SK-N-SH treated with all-trans-retinoic acid at 6 μM for 48 hours (cell line): ENCODE measurements at regions not wholly inside any gene's neighbourhood (a gene's known extent, or its start where the extent isn't known, plus 50 kb on each side); places are given as distances from the start of the nearest gene placed in this dataset.

Experiments
- PPARA ChIP-seq: fragments of 250-450 bp; sonication (Bioruptor Pico); IDR thresholded peaks from 2 replicates; pipeline ENCODE4 v1.5.0; 2020; ENCODE audit warnings: mild to moderate bottlenecking, borderline replicate concordance
- RARB ChIP-seq: fragments of 250-450 bp; sonication (Bioruptor Pico); IDR thresholded peaks from 2 replicates; pipeline ENCODE4 v1.8.0; 2021; ENCODE audit warnings: mild to moderate bottlenecking, moderate library complexity
- TCF4 ChIP-seq: fragments of 250-450 bp; sonication (Bioruptor Pico); IDR thresholded peaks from 2 replicates; pipeline ENCODE4 v1.8.0; 2021; ENCODE audit warnings: mild to moderate bottlenecking, moderate library complexity, borderline replicate concordance
- TOX ChIP-seq: fragments of 250-450 bp; sonication (Bioruptor Pico); IDR thresholded peaks from 2 replicates; pipeline ENCODE4 v1.8.0; 2021; ENCODE audit warnings: mild to moderate bottlenecking, moderate library complexity, borderline replicate concordance
- TF ChIP-seq, protein P1 (sequence below): fragments of 250-450 bp; sonication (Bioruptor Pico); IDR thresholded peaks from 2 replicates; pipeline ENCODE4 v1.8.0; 2020; ENCODE audit warnings: mild to moderate bottlenecking, moderate library complexity, borderline replicate concordance

DNA sequence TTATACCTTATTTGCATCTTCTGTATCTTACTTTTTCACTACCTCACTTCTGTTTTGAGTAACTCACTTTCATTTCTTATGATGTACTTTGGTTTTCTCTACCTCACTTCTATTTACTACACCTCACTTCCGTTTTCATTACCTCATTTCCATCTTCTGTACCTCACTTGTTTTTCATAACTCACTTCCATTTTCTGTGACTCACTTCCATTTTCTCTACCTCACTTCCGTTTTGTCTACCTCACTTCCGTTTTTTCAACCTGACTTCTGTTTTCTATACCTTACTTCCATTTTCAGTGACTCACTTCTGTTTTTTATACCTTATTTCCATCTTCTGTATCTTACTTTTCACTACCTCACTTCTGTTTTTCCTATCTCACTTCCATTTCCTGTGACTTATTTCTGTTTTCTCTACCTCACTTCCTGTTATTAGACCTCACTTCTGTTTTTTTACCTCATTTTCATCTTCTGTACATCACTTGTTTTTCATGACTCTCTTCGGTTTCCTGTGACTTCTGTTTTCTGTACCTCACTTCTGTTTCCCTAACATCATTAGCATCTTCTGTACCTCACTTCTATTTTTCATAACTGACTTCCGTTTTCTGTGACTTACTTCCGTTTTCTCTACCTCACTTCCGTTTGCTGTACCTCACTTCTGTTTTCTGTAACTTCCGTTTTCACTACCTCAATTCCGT lies 493.1 kb upstream of the AKR1E2 start:
- TF ChIP-seq RARB (CRISPR knock-in tag), result no peak
- TF ChIP-seq, protein P1, sequence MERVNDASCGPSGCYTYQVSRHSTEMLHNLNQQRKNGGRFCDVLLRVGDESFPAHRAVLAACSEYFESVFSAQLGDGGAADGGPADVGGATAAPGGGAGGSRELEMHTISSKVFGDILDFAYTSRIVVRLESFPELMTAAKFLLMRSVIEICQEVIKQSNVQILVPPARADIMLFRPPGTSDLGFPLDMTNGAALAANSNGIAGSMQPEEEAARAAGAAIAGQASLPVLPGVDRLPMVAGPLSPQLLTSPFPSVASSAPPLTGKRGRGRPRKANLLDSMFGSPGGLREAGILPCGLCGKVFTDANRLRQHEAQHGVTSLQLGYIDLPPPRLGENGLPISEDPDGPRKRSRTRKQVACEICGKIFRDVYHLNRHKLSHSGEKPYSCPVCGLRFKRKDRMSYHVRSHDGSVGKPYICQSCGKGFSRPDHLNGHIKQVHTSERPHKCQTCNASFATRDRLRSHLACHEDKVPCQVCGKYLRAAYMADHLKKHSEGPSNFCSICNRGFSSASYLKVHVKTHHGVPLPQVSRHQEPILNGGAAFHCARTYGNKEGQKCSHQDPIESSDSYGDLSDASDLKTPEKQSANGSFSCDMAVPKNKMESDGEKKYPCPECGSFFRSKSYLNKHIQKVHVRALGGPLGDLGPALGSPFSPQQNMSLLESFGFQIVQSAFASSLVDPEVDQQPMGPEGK (CRISPR knock-in tag), result no peak
- TF ChIP-seq TCF4 (CRISPR knock-in tag), result no peak
- TF ChIP-seq PPARA, result no peak
- no peak for TF ChIP-seq TOX
